Kidney tubule cell (primary cell): ENCODE measurements at regions not wholly inside any gene's neighbourhood (a gene's known extent, or its start where the extent isn't known, plus 50 kb on each side); places are given as distances from the start of the nearest gene placed in this dataset.

Experiments
- DNase-seq: peaks from one replicate; pipeline ENCODE4 v3.0.0-alpha.2; 2018; ENCODE audit warnings: low spot score

DNA sequence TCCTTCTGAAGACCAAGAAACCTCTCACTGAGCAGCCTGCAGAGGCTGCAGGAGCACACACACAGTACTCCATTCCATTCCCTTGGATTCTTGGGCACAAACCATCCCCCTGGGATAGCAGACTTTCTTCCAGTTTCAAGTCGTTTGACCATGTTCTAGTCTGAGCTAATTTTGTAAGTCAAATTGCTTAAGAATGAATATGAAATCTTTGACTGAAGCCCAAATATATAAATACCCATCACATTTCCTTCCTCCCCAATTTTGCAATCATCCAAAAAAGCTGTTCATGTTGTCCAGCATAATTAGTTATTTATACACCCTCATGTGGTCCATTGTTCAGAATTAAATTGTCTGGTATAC, 231.2 kb upstream of the TPRG1 start:
- DNase-seq = no peak

DNA sequence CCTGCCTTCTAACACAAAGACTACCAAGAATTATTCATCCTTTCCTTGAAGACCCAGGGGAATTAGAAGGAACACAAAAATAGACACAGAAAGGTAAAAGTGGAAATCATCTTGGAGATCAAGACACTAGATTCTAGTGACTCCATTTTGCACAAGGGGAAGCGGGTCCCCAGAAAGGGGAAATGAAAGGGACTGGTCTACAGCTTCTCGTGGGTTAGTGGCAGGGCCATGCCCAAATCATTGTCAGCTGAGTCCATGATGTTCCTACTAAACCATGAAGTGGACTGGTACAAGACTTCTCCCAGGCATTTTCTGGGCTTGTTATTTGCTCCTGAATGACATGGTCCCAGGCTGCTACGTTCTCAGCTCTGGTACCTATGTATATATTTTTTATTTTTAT, 230.7 kb upstream of the TPRG1 start:
- no peak for DNase-seq

DNA sequence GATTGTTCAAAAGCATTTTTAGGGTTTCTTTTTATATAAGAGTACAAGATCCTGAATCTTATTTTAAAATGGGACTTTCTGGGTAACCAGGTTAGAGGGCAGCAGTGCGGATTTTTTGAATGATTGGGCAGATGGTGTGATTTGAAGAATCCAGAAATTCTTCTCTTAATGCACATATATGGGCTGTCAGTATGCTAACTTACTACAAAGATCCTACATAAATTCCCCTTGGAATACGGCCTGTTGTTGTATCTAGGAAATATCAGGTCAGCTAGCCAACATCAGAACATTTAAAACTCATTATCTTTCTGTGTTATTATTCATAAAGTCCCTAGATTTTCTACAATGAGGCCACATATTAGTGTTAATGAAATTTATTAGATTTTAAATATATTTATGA, 229.6 kb upstream of the TPRG1 start:
- no peak for DNase-seq

DNA sequence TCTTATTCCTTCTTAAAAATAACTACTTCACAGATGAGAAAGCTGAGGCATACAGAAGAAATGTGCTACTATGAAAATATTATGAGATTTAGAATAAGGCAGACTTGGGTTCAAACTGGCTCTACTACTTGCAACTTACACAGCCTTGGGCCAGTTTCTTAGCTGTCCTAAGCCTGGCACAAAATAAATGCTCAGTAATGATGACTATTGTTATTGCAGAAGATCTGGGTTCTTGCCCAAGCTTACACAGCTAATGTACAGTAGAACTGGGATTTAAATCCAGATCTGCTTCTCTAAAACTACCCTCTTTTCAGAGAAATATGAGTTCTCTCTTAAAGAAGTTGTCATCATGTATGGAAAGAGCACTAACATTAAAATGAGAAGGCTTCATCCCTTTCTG, 228.2 kb upstream of the TPRG1 start:
- DNase-seq = no peak

DNA sequence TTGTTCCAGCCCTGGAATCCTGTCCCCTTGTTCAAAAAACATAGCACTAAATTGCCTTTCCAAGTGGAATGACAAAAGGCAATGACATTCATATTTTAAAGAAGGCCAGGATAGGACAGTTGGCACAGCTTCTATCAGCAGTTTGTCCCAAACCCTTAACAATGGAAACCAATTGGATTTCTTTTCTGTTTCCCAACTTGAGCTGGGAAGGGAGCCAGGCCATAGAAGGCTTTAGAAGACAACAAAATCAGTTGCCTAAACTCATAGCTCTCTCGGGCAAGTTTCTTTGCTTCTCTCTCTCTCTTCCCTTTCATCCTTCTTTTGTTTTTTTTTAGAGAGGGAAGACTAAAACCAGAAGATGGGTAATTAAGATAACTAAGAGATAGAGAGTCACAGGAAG, 227.7 kb upstream of the TPRG1 start:
- no peak for DNase-seq

DNA sequence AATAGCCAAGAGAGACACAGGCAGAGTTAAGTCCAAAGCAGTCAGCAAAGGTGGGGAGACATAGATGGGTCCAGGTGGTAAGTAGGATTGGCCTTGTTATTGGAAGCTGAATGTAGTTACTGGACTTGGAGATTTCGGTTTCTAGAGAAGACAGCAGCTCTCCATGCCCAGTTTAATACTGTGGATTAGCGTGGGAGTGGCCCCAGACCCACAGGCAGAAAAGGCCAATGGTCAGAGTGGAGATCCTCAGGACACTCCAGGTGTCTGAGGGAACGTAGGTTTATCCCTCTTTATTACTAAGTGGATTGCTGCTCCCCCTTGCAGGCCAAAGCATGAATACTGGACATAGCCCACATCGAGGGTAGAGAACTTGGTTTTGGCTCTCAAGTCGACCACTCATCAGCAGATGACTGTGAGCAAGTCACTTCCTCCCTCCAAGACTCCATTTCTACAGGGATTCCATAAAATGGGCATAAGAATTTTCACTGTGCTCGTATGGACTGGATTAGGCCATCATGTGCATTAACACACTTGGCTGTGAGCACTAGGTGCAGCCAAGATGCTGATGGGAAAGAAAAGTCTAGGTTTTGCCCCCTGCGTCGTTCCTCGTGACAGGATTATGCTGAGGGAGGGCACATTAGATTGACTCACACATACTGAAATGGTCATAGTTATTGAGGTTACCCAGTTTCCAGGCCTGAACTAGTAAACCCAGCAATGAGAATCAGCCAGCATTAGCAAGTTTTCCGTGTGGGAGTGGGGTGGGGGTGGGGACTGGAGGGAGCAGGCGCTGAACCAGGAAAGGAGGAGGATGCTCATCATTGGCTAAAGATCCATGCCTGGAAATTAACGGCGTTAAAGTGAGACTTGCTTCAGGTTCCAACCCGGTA, 225.2 kb upstream of the TPRG1 start:
- peak; percentile 22 for DNase-seq

DNA sequence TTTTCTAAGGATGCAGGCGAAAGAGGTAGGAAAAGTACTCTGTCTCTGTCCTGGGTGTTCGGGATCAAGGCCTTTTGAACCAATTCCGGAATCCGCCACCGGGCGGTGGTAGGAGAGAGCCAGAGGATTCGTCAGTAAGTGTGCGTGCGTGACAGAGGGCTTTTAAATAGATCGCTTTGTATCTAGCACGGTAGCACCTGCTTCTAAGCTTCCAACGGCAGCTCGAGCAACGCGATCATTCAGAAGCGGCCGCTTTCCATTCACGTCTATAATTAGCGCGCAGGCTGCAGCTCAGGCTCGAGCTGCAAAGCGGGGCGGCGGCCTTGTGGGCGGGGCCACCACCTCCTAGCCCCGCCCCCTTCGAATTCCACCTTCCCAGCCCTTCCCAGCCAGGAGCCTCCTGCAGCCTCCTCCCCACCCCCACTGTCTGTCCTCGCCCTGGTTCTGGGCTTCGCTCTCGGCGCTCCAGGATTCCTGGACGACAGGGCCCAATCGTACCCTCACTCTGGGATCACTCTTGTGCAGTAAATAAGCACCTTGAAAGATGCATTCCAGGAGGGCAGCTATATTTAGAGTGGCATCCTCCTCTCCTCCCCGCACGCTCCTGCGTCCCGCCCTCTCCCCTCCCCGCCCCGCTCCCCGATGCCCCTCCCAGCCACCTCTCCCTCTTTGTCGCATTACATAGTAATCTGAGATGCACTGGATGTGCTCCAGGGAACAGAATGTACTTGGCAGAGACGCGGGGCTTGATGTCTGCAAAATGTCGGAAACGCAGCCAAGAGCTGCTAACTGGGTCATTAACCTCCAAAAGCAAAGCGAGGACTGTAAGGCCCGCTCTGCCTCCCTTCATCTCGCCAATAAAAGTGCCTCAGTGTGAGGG, 224.1 kb upstream of the TPRG1 start:
- peak; percentile 87 for DNase-seq

DNA sequence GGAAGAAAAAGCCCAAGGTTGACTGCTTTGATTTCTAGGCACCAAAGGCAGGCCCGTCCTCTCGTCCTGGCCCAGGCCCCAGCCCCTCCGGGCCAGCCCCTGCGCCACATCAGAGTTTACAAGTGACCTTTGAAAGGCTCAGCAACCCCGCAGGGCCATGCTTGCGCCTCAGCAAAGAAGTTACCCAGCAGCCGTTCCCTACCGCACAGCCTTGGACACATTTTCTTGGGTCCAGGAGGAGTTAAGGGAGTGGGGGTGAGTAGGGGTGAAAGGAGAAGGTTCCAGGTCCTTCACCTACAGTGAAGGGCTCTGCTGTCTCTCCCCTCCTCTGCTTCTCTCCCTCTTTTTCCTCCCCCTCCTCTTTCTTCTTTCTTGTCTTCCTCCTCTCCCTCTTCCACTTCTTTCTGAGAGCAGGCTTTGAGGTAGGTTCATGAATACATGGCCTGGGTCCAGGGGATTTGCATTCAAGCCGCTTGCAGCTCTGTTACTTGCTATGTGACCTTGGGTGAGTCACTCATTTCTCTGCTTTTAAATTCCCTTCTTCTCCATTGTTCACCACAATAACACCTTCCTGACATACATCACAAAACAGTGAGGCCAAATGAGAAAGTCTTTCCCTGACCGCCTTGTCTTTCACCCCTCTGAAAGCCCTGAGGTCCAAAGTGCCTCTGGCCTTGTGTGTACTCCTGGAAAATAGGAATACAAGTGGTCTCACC, 223.3 kb upstream of the TPRG1 start:
- peak; percentile 93 for DNase-seq

DNA sequence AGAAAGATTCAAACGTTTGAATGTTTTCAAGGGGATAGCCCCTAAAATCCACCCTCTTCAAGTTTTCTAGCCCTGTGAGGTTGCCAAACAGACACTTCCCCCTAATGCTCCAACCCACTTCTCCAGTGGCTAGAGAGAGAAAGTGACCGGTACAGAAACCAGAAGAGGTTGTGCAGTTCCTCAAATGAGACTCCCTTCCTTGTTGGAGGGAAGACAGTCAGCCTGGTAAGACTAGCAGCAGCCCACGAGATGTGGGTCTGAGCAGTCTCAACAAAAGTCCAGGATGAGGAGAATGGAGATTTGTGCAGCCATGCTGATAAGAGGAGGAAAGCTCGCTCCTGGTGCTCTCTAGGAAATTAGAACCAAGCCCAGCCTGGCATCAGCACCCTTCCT, 222.8 kb upstream of the TPRG1 start:
- no peak for DNase-seq

DNA sequence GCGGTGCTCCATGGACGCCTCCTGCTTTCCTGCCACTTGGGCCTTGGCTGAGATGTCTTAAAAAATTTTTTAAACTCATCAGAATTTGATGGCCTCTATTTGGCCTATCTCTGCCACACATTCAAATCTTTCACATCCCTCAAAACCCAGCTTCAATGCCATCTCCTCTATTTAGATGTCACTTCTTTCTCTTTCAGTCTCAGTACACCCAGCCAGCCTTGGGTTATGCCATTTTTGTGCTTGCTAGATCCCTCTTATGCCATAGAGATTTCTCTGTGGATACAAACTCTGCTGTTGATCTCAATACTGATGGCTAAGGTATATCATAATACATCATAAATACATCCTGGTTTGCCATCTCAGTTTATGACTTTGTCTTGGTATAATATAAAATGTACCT, 222.3 kb upstream of the TPRG1 start:
- DNase-seq = no peak

DNA sequence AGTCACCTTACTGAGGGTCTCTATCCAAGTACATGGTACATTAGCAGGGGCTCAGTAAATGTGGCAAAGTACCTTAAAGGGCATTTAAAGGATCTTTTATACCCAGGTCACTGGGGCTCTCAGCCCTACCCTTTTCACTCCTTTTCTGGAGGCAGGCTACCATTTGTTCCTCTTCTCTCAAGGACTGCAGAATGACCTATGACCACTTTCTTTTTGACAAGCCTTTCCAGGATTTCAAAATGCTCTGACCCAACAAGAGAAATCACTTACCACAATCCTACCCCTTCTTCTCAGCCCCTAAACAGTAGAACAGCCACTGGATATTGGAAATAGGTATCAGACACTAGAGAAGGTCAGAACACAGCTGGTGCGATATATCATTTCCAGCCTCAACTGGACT, 221.8 kb upstream of the TPRG1 start:
- DNase-seq = no peak

DNA sequence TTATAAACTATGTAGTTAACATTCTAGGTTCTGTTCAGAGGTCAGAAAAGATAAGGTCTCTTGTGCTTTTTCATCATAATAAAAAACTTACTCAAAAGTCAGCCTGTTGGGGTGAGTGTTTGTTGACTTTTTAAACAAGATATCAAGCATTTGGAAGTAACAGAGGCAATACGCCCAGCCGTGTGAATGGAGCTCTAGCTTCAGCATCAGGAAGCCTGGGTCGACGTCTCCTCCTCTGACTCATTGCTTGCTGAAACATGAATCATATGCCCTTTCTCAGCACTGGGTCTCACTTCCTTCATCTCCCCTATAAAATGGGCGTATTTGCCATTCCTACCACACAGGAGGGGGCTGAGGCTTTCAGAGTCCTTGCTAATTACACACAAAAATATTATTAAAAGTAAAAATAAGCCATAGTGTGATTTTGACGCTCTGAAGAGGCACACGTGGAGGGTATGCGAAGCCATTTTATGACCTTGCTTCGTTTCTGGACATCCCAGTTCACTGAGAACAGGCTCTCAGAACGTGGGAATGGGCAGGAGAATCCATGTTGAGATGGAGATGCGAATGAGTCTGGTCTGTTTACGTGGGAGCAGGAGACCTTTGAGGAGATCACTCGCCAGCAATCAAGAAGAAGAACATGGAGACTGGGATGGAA, 220.8 kb upstream of the TPRG1 start:
- peak; percentile 89 for DNase-seq

DNA sequence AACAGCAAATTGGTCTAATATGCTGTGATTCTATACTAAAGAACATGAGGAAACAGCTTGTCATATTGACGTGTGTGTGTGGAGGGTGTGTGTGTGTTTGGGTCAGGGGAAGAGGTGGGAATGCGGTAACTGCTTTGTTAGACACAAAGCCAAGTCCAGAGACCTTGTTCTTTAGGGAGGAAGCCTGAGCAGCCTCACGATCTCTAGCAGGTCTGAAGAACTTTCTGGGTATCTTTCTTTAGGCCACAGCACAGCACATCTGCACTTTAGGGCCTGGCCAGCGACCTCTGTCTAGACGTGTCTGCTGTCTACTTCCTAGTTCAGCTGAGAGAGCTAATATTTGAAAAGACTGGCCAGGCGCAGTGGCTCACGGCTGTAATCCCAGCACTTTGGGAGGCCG, 220.0 kb upstream of the TPRG1 start:
- DNase-seq = no peak

DNA sequence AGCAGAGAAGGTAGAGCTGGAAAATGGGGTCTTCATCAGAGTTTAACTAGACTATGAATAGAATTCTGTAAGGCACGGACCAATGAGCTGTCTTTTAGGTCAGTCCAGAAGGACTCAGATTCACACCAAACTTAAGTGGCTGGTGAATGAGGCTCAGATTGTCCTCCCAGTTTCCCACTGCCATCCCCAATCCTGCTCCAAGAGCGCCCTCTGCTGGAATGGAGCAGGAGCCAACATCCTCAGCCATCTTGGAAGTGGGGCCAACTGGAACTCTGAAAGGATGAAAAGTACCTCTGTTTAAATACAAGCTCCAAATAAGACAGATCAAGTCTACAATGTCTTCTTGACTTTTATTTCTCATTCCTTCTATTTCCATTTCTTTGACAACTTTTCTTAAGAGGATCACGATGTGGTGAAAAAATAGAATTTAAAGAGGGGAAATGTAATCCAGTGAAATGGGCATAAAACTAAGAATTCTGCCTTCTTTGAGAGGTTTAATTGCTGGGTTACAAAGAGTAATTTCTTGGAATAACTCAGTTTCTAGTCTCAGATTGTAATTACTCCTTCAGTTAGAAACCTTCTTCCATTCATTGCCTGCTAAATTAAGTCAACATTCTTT, 217.1 kb upstream of the TPRG1 start:
- peak; percentile 83 for DNase-seq

DNA sequence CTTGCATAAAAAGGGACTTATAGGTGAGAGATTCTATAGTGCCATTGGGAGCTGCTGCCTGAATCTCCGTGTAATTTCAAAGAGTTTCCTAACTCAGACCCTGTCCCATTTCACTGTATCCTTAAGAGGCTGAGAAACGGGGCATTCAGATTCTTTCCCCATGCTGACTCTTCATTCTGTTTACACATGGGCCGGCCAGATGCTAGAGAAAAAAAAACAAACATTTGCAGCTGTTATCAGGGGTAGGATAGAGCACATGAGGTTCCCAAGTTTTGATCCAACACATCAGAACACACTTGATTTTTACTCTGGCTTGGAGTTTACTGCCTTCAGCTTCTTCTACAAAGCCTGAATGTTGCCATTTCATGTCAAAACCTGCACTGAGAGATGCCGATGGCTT, 215.9 kb upstream of the TPRG1 start:
- no peak for DNase-seq

DNA sequence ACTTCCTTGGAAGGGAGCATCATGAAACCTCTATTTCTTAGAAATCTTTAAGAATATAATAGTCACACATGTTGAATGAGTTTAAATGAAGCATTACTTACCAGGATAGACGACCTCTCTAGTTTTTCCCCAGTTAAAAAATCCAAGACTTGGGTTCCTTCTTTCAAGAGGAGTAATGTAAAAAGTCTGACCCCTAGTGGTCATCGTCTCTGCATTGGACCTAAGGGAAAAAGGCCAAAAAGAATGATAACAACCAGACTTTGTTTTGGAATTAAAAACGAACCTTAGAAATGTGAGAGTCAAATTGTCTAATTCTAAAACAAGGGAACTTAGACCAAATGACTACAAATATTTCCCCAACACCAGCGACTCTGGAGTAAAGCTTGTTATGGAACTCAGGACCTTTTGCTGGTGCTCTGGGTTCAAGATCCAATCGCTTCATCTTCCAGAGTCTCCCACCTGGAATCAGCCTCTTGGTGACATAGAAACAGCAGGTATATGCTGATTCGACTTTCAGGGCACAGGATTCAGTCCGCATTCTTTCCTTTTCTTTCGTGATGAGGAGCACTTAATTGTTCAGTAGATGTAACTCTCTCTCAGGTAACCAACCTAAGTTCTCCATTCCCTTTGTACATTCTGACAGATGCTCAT, 214.8 kb upstream of the TPRG1 start:
- DNase-seq = peak; percentile 65

DNA sequence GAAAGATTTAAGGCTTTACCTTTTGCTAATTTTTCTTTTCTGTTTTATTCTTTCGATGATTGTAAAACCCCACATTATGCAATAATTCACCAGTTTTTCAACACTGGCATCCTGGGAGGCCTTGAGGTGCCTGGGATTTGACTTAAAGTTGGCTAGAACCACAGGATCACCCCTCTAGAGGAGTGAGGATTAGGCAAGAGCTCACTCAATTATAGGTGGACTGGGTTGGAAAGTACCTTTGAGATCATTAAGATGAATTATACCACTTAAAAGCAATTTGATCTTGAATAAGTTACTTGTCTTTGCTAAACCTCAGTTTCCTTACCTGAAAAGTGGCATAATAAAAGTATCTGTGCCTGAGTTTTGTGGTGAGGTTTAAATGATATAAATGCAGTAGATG, 212.8 kb upstream of the TPRG1 start:
- DNase-seq = no peak

DNA sequence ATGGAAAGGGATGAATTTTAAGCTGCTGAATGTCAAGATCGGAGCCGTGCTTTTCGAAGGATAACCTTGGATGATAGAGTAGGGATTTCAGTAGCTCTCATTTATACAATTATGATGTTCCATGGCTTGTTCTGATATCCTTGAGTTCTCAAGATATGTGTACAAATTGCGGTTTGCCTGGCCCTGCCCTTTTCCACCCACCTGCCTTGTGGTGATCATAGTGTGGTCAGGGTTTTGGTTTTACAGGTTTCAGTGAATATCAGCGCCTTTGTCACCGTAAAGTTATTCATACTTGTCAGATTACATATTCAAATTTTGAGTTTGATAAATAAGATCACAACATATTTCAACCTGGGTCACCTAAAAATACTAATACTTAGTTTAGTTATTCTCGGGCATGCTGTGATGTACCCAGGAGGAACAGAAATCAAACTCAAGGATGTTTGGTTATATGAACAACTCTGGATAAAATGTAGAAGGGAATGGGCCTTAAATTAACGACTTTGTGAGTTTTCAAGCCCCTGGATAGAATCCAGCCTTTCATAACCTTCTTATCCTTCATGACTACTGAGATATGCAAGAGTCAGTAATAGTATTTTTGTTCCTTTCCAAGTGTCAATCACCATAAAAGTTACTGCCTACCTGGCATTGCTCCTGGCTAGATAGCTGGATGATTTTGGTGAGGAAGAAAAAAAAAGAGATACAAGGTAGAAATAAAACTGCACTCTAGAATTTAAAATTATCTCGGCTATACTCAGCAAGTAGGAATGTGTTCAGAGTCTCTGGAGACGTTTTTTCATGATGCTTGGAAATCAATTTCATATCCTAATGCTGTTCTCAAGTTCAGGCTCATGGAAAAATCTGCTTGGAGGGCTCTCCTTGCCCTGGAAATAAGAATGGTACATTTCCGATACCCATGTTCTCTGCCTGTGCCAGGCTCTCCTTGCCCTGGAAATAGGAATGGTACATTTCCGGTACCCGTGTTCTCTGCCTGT, 209.2 kb upstream of the TPRG1 start:
- DNase-seq = no peak

DNA sequence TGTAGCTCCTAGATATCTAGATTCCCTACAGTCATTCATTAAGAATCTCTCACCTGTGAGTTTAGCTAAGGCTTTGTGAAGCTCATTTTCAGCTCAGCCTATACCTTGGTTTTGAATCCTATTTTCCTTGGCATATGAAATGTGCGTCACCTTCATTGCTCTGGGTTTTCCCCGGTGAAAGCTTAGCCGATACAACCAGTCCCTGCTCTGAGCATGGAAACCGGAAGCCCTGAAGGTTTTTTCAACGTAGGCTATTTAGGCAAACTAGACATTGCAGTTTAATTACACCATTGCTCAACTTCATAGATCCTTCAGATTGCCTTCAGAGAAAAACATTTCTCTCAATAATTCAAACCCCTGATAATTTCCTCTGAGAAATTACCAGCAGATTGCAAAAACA, 206.8 kb upstream of the TPRG1 start:
- DNase-seq = no peak

DNA sequence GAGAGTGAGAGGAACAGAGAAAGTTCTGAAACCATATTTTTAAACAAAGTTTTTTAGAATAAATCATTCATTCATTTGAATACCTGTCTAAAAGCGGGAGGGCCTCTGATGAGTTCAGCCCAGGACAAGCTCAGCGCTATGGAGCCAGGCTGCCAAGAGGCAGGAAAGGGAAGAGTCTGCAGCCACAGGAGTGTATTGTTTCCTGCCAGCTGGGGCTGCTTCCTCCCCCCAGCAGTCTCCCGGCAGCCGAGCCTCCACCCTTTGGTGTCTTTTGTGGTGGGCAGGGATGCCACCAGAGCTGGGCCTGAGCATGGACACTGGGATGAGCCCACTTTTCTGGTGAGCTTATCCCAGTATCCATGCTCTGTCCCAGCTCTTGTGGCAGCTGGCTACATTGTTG, 199.5 kb upstream of the TPRG1 start:
- DNase-seq = no peak
